Sciatic nerve (tissue), 2 donors: ENCODE measurements at regions not wholly inside any gene's neighbourhood (a gene's known extent, or its start where the extent isn't known, plus 50 kb on each side); places are given as distances from the start of the nearest gene placed in this dataset.
A peak's percentile ranks its signal among the peaks of the same experiment; 100 is the strongest.

Experiments used
- ATAC-seq: fragments of 200-7000 bp; cut with Tn5 transposase; one replicate; pipeline ENCODE4 v1.9.1; 2020; ENCODE audit warnings: mild to moderate bottlenecking, moderate library complexity
- DNase-seq: peaks from one replicate; pipeline ENCODE4 v3.0.0-alpha.2; 2020; ENCODE audit warnings: low spot score
- intact Hi-C: fragments of 100-400 bp; cut with DNase I; formaldehyde crosslinking; loops from one replicate; pipeline ENCODE4 v1.14.2; 2022
- donor health status: DM: no; HTN: no; CAD: no.
- donor health status: DM: no; HTN: no; CAD: no.

DNA sequence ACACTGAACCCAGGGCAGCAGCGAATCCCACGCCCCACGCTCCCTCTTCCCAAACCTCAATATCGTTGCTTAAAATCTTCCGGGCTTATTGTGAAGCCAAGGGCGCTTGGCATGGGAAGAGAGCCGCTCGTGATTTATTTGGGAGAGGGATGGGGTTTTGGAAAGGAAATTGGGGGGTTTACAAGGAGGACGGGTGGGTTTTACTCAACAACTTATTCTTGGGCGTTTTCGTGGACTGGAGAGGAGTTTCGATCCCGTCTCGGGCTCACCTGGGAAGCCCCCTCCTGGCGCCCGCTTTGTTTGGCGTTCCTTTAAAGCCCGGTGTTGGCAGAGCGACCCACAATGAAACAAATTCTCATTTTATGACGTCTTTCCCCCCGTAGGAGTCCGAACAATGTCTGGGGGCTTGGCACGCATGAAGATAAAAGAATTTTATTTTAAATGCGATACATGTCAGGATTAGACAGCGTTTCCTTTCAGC lies 135.3 kb downstream of the INSIG2 start:
- intact Hi-C loops, result loop anchor here (10.0 kb wide), 1 partner anchor 631 kb away; no protein-coding TSS in a partner anchor
- DNase-seq, result no peak
- no peak for ATAC-seq

DNA sequence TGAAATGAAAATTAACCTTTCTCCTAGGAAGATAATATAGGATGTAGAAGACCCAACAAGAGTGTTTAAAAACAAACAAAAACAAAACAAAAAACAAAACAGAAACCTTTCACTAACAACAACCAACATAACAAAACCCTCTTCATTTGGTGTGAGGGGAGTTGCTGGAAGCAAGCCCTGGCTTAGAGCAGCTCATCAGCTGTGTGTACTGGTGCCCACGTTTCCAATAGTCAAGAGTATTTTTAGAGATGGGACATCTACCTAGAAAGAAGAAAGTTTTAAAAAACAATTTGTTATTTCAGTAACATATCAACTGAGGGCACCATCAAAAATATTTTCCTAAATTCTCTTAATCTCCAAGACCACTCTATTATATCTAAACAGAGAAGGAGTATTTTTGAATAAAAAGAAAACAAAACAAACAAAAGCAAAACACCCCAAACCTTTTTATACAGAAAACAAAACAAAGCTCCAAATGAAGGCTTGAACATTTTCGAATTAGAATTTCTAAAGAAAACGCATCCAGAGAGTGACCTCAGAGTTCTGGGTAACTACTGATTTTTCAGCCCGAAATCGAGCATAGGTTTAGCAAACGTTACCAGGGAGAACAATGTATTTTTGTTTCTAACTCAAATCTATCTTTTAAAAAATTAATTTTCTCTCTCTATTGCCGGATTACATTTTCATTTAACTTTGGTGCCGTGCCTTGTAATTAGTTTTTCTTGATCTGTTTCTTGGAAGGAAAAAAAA lies 134.6 kb downstream of the INSIG2 start:
- ATAC-seq (no peak), DNase-seq (no peak)
- intact Hi-C loops, result loop anchor here (10.0 kb wide), 1 partner anchor 632 kb away; no protein-coding TSS in a partner anchor

DNA sequence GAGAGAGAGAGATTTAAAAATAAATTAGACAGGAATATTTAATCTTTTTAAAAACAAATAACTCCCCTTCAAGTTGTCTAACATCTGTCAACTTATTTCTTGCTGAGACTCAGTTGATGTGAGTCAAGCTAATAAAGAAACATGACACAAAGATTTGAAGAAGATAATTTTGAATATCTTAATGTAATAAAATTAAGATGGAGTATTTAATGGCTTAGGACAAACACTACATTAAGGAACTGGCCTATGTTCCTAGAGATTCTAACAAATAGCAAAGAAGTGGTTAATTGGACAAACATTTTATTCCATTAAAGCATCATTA lies 134.0 kb downstream of the INSIG2 start:
- ATAC-seq, result no peak
- DNase-seq, result no peak
- intact Hi-C loops, result loop anchor here (10.0 kb wide), 1 partner anchor 633 kb away; no protein-coding TSS in a partner anchor

DNA sequence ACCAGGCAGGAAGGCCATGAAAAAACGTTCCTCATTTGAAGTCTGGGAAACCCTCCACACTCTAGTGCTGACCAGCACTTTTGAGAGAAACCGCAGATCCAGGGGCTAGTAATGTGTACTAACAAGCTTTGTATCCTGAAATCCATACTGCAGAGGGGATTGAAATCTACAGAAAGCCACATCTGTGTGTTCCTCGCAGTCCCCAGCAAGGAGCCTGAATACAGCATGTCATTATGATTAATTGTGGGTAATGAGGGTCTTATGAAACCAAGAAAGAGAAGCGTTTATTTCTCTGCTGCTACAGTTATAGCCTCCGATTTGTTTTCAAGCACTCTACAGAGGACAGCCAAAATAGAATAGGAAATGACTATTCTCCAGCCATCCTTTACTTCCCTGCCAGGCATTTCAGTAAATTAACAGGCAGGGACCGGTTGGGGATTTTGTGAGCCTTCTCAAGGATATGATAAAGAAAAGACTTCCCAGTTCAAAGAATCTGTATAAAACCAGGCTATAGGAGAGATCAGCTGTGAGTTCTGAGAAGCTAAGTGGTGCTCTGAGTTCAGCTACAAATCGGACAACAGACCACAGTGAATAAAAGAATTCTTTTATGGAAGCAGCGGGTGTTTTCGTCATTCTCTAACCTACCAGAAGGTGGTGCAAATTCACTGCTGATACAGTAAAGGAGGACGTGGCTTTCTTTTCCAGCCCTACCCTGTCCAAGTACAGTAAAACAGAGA lies 133.4 kb downstream of the INSIG2 start:
- DNase-seq, result no peak
- intact Hi-C loops, result loop anchor here (10.0 kb wide), 1 partner anchor 633 kb away; no protein-coding TSS in a partner anchor
- peak; percentile 83 for ATAC-seq

DNA sequence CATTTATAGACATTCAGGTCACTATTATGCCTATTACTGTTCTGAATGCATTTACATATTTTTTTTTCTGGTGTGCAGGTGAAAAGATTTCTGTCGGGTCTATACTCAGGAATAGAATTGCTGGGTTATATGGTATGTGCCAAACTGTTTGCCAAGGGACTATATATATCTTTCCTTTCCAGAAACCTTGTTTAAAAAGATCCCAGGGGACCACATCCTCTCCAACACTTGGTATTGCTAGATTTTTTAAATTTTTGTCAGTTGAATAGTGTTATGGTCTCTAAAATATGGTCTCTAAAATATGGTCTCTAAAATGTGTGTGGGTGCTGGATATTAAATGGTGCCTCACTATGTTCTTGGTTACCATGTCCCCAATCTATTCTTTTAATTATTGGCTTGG lies 131.3 kb downstream of the INSIG2 start:
- ATAC-seq, result no peak
- DNase-seq, result no peak
- intact Hi-C loops, result loop anchor here (10.0 kb wide), 1 partner anchor 635 kb away; no protein-coding TSS in a partner anchor

DNA sequence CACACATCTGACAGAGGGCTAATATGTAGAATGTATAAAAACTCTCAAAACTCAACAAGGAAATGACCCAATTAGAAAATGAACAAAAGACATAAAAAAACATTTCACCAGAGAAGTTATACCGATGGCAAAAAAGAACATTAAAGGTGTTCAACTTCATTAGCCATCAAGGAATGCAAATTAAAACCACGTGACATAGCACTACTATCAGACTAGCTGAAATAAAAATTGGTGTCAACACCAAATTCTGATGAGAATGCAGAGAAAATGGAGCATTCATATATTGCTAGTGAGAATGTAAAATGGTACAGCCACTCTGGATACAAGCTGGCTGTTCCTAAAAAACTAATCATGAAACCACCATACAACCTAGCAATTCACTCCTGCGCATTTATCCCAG lies 128.0 kb downstream of the INSIG2 start:
- intact Hi-C loops, result no loop called here
- no peak for DNase-seq
- ATAC-seq, result no peak

DNA sequence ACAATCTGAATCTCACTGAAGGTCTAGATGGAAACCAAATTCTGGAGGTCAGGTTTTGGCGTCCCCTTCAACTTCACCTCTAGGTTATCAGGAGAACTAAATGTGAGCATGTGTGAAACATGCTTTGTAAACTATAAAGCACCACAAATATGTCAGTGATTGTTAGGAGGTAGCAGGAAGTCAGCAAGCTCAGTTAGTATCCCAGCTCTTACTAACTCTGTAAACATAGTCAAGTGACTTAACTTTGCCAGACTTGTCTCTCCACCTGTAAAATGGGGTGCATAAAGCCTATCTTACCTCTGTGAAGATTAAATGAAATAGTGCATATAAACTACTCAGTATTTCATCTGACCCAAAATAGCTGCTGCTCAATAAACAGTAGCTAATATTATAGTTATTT lies 121.5 kb downstream of the INSIG2 start:
- ATAC-seq, result no peak
- intact Hi-C loops, result no loop called here
- no peak for DNase-seq

DNA sequence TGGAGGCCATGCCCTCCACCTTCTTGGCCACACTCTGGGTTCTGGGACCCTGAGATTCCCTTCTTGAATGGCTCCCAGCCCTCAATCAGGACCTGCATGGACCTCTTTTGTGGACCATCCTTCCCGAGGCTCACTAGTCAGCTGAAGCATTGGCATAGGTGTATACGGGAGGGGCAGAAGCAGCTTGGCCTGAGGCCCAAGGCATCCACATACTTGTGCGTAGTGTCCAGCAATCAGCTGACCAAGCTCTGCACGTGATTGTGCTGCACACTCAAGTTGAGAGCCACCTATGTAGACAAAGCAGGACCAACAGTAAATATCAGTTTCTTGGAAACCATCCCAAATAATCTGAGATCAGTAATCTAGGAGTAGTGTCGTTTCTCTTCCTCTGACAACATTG lies 119.6 kb downstream of the INSIG2 start:
- no peak for ATAC-seq
- intact Hi-C loops, result no loop called here
- DNase-seq, result no peak

DNA sequence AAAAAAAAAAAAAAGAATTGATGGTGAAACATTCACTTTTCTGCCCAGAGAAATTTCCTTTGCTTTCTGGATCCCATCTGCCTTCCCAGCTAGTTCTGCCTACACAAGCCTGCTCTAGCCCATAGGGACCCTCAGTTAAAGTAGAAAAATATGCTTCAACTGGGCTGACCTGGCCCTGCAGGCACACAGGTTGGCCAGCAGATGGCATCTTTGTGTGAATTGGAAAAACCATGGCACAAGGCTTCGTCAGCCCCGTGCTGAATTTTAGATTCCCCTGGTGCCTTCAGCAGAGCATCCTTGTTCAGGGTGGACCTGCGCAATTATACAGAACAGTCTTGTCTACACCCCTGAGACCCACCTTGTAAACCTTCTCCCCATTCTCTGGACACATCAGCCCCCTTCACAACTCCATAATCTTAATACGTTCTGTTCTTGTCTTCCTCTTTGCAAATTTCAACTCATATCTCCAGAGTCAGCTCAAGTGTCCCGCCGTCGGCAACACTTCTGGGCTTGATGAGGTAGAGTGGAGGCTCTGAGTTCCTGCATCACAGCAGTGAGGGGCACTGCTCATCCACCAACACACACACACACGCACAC lies 114.5 kb downstream of the INSIG2 start:
- DNase-seq, result no peak
- intact Hi-C loops, result no loop called here
- ATAC-seq, result no peak

DNA sequence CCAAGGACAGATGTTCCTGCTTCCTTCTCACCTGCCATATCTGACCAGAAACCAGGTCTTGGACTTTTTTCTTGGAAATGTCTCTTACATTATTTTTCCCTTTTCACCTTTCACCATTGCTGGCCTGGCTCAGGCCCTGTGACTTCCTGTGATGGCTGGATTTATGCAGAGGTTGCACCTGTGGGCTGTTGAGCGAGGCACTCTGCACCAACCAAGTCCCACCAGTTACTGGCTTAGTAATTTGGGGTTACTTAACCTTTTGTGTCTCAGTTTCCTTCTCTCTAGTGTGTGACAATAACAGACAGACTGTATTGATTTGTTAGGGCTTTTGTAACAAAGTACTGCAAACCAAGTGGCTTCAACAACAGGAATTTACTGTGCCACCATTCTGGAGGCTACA lies 110.0 kb downstream of the INSIG2 start:
- DNase-seq, result no peak
- no peak for ATAC-seq
- intact Hi-C loops, result no loop called here

DNA sequence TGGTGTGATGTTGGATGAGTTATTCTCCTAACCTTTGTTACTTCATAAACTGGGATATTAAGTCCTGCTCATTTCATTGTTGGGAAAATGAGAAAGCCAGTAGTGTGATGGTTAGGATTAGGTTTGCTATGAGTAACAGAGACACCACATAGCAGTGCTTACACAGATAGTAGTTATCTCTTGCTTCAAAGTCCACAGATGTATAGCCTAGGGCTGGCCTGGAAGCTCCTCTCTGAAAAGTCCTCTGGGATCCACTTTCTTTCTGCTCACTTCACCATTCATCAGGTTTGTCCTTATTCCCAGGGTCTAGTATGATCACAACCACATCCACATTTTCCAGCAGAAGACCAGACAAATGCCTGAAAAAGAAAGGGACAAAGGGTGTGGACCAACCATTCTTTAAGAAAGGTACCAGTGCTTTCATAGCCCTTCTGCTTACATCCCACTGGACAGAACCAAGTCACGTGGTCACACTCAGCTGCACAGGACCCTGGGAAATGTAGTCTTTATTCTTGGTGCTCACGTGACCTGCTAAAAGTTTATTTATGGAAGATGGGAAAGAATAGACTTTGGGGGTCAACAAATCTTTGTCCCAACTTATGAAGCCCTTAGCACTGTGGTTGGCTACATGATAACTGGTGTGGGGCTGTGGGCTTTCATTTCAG lies 108.9 kb downstream of the INSIG2 start:
- no peak for ATAC-seq
- no peak for DNase-seq
- intact Hi-C loops, result no loop called here

DNA sequence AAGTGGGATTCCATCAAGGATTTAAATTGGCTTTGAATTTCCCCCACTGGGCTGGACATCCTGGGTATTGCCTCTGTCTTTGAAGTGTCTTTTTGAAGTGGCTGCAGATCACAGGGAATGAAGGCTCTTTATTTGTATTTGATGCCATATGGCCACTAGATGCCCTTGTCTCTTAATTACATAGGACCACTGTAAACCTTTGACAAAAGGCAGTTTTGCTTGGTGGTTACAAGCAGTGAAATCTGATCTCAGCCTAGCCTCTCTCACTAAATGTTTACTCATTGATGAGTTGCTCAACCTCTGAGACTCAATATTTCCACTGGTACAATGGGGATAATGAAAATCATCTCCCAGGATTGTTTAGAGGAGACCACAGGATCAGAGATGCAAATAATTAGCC lies 102.2 kb downstream of the INSIG2 start:
- intact Hi-C loops, result no loop called here
- DNase-seq (no peak), ATAC-seq (no peak)

DNA sequence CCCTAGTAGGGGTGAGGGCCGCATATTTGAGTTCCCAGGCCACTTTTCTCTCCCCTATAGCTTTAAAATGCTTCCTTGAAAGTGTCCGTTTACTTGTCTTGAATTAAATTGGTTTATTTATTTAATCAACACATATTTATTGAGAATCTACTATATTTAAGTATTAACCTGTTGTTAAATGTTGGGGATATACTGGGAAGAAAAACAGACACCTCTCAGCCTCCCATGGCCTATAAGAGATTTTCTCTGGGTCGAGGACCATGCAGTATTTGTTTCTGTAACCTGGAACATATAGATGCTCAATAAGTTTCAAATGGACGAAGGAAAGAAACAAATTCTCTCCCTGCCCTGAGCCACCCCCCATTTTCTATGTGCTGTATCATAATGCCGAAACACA lies 98.6 kb downstream of the INSIG2 start:
- ATAC-seq (no peak), DNase-seq (no peak)
- intact Hi-C loops, result no loop called here

DNA sequence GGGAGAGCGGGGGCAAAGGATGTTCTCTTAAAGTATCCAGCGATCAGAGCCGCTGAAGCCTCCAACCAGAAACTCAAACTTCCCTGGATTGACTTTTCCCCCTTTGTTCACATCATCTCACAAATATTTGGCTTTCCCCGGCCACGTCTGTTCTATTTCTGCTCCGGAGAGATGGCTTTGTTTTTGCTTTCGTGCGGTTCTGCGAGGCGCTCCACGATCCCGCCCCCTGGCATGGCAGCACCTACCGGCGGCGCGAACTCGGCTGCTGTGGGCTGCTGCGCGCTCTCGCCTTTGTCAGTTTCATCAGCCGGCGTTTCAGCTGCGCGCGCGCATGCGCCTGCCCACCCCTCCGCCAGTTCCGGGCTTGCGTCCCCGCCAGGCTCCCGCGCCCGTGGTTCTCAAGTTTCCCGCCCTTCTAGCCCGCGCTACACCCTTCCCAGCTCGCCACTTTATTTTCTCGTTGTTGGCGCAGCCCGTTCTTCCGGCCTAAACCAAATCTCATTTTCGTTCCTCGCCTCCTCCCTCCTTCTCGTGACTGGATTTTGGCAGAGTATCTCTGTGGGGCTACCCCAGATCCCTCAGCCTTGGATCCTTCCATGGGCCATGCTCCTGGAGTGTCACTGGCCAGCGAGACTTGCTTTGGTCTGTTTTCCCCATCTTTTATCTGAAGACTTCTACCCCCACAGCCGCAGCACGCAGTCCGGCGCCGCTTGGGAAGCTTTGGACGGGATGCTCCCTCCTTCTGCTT lies 98.0 kb downstream of the INSIG2 start:
- DNase-seq (peak; percentile 91), ATAC-seq (peak; percentile 97)
- intact Hi-C loops, result no loop called here

DNA sequence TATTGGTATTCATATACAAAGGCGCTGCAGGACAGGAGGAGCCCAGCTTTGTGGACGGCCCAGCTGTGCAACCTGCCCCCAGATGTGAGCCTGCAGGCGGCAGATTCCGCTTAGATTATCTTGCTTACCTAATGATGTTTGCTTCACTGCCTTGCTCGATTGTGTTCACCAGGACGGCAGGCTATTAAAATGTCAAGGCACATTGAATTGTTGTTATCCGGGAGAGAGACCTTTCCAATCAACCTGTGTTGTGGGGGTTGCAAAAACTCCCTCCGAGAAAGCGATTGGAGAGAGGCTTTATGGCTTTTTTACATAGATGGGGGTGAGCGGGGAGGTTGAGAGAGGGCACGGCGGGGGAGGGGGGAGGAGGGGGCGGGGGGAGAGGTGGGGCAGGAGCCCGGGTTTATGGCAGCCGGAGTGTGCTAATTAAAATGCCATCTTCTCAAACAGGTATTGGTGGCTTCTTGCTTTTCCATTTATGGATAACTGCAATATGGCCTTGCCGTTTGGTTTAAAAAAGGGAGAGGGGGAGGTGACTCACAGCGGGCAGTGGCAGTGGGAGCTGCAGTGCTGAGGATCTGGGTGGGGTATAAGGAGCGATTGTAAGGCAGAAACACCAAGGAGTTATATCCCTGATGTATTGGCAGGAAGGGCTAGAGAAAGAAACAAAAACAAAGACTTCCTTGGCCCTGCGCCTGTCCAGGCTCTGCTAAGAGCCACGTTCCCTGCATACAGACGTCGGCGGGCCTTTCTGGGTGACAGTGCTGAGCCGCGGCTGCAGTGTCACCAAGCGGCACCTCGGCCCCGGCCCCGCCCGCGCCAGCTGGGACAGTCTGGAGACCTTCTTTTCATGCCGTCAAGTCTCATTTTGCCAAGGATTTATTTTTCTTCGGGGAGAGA lies 97.2 kb downstream of the INSIG2 start:
- DNase-seq (peak; percentile 74), ATAC-seq (peak; percentile 82)
- intact Hi-C loops, result no loop called here

DNA sequence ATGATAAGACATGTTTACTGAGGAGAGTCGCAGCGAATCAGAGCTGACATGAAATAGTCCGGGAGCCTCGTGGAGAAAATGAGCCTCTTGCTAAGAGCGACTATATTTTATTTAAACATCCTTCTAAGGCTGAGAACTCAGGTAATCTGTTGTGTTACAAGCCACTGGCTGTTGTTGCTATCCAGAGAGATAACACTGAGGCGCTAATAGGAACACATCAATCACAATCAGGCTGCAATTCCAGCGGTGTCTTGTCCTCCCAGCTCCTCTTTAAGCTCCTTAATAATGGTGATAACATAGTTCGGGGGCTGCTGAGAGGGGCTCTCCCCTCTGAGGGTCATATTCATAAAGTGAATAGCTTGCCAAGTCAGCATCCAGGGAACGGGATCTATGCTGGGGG lies 95.1 kb downstream of the INSIG2 start:
- DNase-seq (no peak), ATAC-seq (no peak)
- intact Hi-C loops, result no loop called here

DNA sequence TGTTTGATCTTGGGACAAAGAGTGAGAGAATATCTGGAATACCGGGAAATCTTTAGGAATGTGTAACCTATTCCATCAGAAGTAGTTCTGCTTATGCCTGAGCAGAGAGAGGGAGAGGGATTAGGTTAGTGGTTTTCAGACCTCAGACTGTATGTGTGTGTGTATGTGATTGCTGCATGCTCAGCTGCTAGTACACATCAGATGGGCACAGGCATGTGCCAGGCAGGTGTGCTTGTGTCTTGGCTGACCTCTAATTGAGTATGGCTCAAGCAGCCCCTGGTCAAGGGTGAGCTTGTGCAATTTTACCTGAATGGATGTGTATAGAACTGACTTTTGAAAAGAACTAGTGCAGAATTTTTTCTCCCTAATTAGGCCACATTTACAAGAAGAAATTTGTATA lies 91.2 kb downstream of the INSIG2 start:
- ATAC-seq, result no peak
- DNase-seq, result no peak
- intact Hi-C loops, result no loop called here

DNA sequence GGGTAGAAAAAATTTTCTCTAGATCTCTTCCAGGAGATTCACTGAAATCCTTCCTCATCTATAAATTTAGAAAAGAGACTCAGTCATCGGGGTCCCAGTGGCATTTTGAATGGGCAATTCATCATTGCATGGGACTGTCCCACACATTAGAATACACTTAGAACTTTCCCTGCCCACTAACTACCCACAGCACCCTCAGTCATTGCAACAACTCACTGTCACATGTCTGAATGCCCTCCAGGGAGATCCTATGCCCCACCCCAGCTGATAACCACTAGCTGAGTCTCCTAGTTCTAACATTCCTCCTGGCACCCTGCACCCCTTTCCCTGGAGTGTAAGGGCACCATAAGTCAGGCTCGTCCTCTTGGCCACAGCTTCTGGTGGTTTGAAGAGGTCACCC lies 89.6 kb downstream of the INSIG2 start:
- ATAC-seq, result no peak
- no peak for DNase-seq

More for the DNA sequence above, 89.6 kb downstream of the INSIG2 start:
- intact Hi-C loops, result no loop called here
